ENCODE measurements at regions not wholly inside any gene's neighbourhood (a gene's known extent, or its start where the extent isn't known, plus 50 kb on each side); places are given as distances from the start of the nearest gene placed in this dataset.

GRCh38 chr10:78173360-78174015, 139.8 kb downstream of the RPS24 start:
- DNase-seq, result no peak
- TF ChIP-seq, protein P1, sequence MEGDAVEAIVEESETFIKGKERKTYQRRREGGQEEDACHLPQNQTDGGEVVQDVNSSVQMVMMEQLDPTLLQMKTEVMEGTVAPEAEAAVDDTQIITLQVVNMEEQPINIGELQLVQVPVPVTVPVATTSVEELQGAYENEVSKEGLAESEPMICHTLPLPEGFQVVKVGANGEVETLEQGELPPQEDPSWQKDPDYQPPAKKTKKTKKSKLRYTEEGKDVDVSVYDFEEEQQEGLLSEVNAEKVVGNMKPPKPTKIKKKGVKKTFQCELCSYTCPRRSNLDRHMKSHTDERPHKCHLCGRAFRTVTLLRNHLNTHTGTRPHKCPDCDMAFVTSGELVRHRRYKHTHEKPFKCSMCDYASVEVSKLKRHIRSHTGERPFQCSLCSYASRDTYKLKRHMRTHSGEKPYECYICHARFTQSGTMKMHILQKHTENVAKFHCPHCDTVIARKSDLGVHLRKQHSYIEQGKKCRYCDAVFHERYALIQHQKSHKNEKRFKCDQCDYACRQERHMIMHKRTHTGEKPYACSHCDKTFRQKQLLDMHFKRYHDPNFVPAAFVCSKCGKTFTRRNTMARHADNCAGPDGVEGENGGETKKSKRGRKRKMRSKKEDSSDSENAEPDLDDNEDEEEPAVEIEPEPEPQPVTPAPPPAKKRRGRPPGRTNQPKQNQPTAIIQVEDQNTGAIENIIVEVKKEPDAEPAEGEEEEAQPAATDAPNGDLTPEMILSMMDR (IDR thresholded peaks at IDR 0.05; ENCODE audit: low read depth, low read length, missing control alignments), result no peak
- H3K27ac ChIP-seq, result no peak overlapping the region
- H3K36me3 ChIP-seq (replicated peaks), result no peaks in the 10 kb centered on the region
- peaks cover 23% of the 10 kb centered on the region for H3K27me3 ChIP-seq (replicated peaks)
- in situ Hi-C loops (cut with HindIII; ENCODE audit: low pct_ligation_motif_present, low sequenced_read_pairs), result no loop called here
- H3K4me3 ChIP-seq (ENCODE audit: low read depth, low read length), result no peak overlapping the region

- no peak for DNase-seq
- TF ChIP-seq, protein P1 (IDR thresholded peaks at IDR 0.05; ENCODE audit: low read depth, low read length, missing control alignments), result no peak
- in situ Hi-C loops (cut with HindIII; ENCODE audit: low pct_ligation_motif_present, low sequenced_read_pairs), result no loop called here
- Histone ChIP-seq H3K4me3 (ENCODE audit: low read depth, low read length) (no peak overlapping the region), H3K27me3 (replicated peaks) (peaks cover 34% of the 10 kb centered on the region), H3K27ac (no peak overlapping the region), H3K36me3 (replicated peaks) (no peaks in the 10 kb centered on the region)
These were observed 141.9 kb downstream of the RPS24 start for GRCh38 chr10:78175444-78176015.

DNA sequence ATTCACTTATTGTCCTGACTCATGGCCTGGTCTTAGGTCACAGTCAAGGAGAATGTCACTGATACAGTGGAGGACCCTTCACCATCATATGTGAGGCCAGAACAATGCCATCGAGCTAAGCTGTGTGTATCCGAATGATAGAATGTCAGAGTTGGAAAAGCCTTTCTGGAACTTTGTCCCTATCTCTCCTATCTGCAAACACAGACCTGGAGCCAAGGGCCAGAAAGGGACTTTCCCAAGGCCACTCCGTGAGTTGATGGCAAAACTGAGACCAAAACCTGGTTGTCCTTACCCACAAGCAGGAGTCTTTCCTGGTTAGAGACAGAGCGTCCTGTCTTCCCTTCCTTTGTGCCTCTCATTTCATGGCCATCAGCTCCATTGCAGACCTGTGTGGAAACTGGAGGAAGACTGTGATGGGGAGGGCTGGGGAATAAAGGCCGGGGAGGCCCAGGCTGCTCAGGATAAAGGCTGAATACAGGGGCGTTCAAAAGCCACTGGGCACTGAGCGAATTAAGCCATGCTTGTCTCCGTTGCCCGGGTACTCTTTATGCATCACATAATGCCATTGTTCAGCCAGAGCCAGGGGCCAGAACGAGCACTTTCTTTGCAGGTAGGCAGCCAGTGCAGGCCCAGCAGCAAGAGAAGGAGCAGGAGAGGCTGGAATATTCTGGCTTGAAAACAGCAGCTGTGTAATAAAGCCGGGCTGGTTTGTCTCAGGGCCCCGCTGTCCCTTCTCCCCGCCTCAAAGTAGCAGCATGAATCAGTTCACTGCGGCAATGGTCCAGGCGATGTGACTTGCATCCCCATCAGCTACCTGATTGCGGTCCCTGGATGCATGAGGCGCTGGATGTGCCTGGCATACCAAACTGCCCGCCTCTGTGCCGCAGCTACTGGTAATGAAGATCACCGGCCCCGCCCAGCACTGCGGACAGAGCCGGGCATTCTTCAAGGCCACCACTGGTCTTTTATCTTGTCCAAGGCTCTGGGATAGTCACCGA, 143.0 kb downstream of the RPS24 start:
- Histone ChIP-seq H3K27me3 (replicated peaks) (peaks cover 37% of the 10 kb centered on the region), H3K27ac (no peak overlapping the region), H3K4me3 (ENCODE audit: low read depth, low read length) (no peak overlapping the region), H3K36me3 (replicated peaks) (no peaks in the 10 kb centered on the region)
- DNase-seq, result no peak
- in situ Hi-C loops (cut with HindIII; ENCODE audit: low pct_ligation_motif_present, low sequenced_read_pairs), result no loop called here
- TF ChIP-seq, protein P1 (IDR thresholded peaks at IDR 0.05; ENCODE audit: low read depth, low read length, missing control alignments), result no peak

GRCh38 chr10:78177491-78178185, 144.0 kb downstream of the RPS24 start:
- no peak overlapping the region for H3K27ac ChIP-seq
- no peaks in the 10 kb centered on the region for H3K36me3 ChIP-seq (replicated peaks)
- TF ChIP-seq, protein P1 (IDR thresholded peaks at IDR 0.05; ENCODE audit: low read depth, low read length, missing control alignments), result no peak
- no peak for DNase-seq
- in situ Hi-C loops (cut with HindIII; ENCODE audit: low pct_ligation_motif_present, low sequenced_read_pairs), result no loop called here
- peaks cover 35% of the 10 kb centered on the region for H3K27me3 ChIP-seq (replicated peaks)
- H3K4me3 ChIP-seq (ENCODE audit: low read depth, low read length), result no peak overlapping the region

GRCh38 chr10:78178397-78178796, 144.7 kb downstream of the RPS24 start:
- TF ChIP-seq, protein P1 (IDR thresholded peaks at IDR 0.05; ENCODE audit: low read depth, low read length, missing control alignments), result no peak
- no peak overlapping the region for H3K27ac ChIP-seq
- in situ Hi-C loops (cut with HindIII; ENCODE audit: low pct_ligation_motif_present, low sequenced_read_pairs), result no loop called here
- H3K36me3 ChIP-seq (replicated peaks), result no peaks in the 10 kb centered on the region
- H3K27me3 ChIP-seq (replicated peaks), result peaks cover 34% of the 10 kb centered on the region
- DNase-seq, result no peak
- no peak overlapping the region for H3K4me3 ChIP-seq (ENCODE audit: low read depth, low read length)

Data from brain microvascular endothelial cell (primary cell).